Neural cell (in vitro differentiated cells): ENCODE measurements at regions not wholly inside any gene's neighbourhood (a gene's known extent, or its start where the extent isn't known, plus 50 kb on each side); places are given as distances from the start of the nearest gene placed in this dataset.

Experiments
- H2AFZ ChIP-seq: fragments of 200-600, 300-800 bp; sonication (generic), shearing (Covaris generic); 2 replicates; pipeline ENCODE4 v1.6.0; 2014; ENCODE audit warnings: low read depth, mild to moderate bottlenecking, antibody characterized with exemption, low read length, moderate library complexity
- H3F3A ChIP-seq: fragments of 200-600 bp; shearing (Covaris generic); 2 replicates; pipeline ENCODE4 v1.6.1; 2016; ENCODE audit warnings: mild to moderate bottlenecking, moderate library complexity, mixed read lengths, antibody characterized with exemption, low read length; ENCODE audit not compliant: insufficient read depth, poor library complexity, severe bottlenecking
- H3K27ac ChIP-seq: fragments of 200-600, 300-800 bp; sonication (generic), shearing (Covaris generic); 2 replicates; pipeline ENCODE4 v1.5.1; 2014; ENCODE audit warnings: mild to moderate bottlenecking, low read length, moderate library complexity
- H3K27me3 ChIP-seq: fragments of 300-800, 200-600 bp; sonication (generic), shearing (Covaris generic); 2 replicates; pipeline ENCODE4 v1.6.0; 2014; ENCODE audit warnings: mild to moderate bottlenecking, low read depth, low read length, moderate library complexity; ENCODE audit not compliant: insufficient read depth
- H3K36me3 ChIP-seq: fragments of 300-800, 200-600 bp; sonication (generic), shearing (Covaris generic); 2 replicates; pipeline ENCODE4 v1.5.1; 2014; ENCODE audit warnings: mild to moderate bottlenecking, antibody characterized with exemption, low read length, moderate library complexity; ENCODE audit not compliant: insufficient read depth
- H3K4me2 ChIP-seq: fragments of 300-800, 200-600 bp; sonication (generic), shearing (Covaris generic); 2 replicates; pipeline ENCODE4 v1.6.0; 2014; ENCODE audit warnings: mild to moderate bottlenecking, low read length
- H3K4me3 ChIP-seq: fragments of 300-800, 200-600 bp; sonication (generic), shearing (Covaris generic); 2 replicates; pipeline ENCODE4 v1.5.1; 2014; ENCODE audit warnings: mild to moderate bottlenecking, low read length, moderate library complexity
- H3K79me2 ChIP-seq: fragments of 200-600 bp; shearing (Covaris generic); replicated peaks from 2 replicates; pipeline ENCODE4 v1.6.0; 2014; ENCODE audit warnings: mild to moderate bottlenecking, low read length, moderate library complexity; ENCODE audit not compliant: insufficient read depth
- H3K9ac ChIP-seq: fragments of 300-800, 200-600 bp; sonication (generic), shearing (Covaris generic); 2 replicates; pipeline ENCODE4 v1.6.1; 2016; ENCODE audit warnings: mild to moderate bottlenecking, low read length, mixed read lengths
- H3K9me2 ChIP-seq: fragments of 200-600 bp; shearing (Covaris generic); 2 replicates; pipeline ENCODE4 v1.6.1; 2016; ENCODE audit warnings: mild to moderate bottlenecking, low read length, mixed read lengths; ENCODE audit not compliant: insufficient read depth
- H3K9me3 ChIP-seq: fragments of 200-600, 300-800 bp; sonication (generic), shearing (Covaris generic); 2 replicates; pipeline ENCODE4 v1.6.1; 2016; ENCODE audit warnings: mild to moderate bottlenecking, mixed run types, low read length, moderate library complexity, mixed read lengths
- H4K20me1 ChIP-seq: fragments of 200-600 bp; shearing (Covaris generic); 2 replicates; pipeline ENCODE4 v1.6.1; 2016; ENCODE audit warnings: mild to moderate bottlenecking, mixed run types; ENCODE audit not compliant: insufficient read depth
- CTCF ChIP-seq: fragments of 450-650 bp; IDR thresholded peaks from 2 replicates; pipeline ENCODE4 v1.5.1; 2014; ENCODE audit warnings: antibody characterized with exemption, mild to moderate bottlenecking, moderate library complexity; ENCODE audit not compliant: poor library complexity, severe bottlenecking
- EP300 ChIP-seq: fragments of 450-650 bp; conservative IDR thresholded peaks from 2 replicates; pipeline ENCODE4 v1.6.1; 2014; ENCODE audit warnings: antibody characterized with exemption, mild to moderate bottlenecking, moderate library complexity; ENCODE audit not compliant: poor library complexity, severe bottlenecking
- EZH2 ChIP-seq: fragments of 200-600, 300-800 bp; shearing (Covaris generic), sonication (generic); IDR thresholded peaks from 2 replicates; pipeline ENCODE4 v1.6.1; 2014; ENCODE audit warnings: antibody characterized with exemption, low read length, borderline replicate concordance, mild to moderate bottlenecking; ENCODE audit not compliant: insufficient read depth, poor library complexity, severe bottlenecking
- MXI1 ChIP-seq: fragments of 450-650 bp; conservative IDR thresholded peaks from 2 replicates; pipeline ENCODE4 v1.6.1; 2014; ENCODE audit warnings: antibody characterized with exemption, mild to moderate bottlenecking; ENCODE audit not compliant: poor library complexity, severe bottlenecking
- POLR2AphosphoS5 ChIP-seq: IDR thresholded peaks from 2 replicates; pipeline ENCODE4 v1.6.1; 2012
- RAD21 ChIP-seq: fragments of 450-650 bp; conservative IDR thresholded peaks from 2 replicates; pipeline ENCODE4 v1.6.1; 2014; ENCODE audit warnings: antibody characterized with exemption, mild to moderate bottlenecking, moderate library complexity
- REST ChIP-seq: IDR thresholded peaks from 2 replicates; pipeline ENCODE4 v1.6.1; 2012; ENCODE audit warnings: borderline replicate concordance
- SMC3 ChIP-seq: fragments of 450-650 bp; conservative IDR thresholded peaks from 2 replicates; pipeline ENCODE4 v1.6.1; 2014; ENCODE audit warnings: antibody characterized with exemption, mild to moderate bottlenecking, moderate library complexity; ENCODE audit not compliant: poor library complexity
- TAF1 ChIP-seq: IDR thresholded peaks from 2 replicates; pipeline ENCODE4 v1.6.1; 2012; ENCODE audit warnings: low read depth

- Histone ChIP-seq H3K27ac (no peak overlapping the region), H3K79me2 (no peaks in the 10 kb centered on the region), H3K4me2 (no peak overlapping the region), H3K36me3 (no peaks in the 10 kb centered on the region), H3K4me3 (no peak overlapping the region), H3K27me3 (no peaks in the 10 kb centered on the region), H3K9me2 (no peaks in the 10 kb centered on the region), H2AFZ (no peak overlapping the region), H3F3A (no peaks in the 10 kb centered on the region), H3K9ac (no peak overlapping the region), H3K9me3 (no peaks in the 10 kb centered on the region), H4K20me1 (no peaks in the 10 kb centered on the region)
- TF ChIP-seq POLR2AphosphoS5: no peak
- no peak for TF ChIP-seq RAD21
- no peak for TF ChIP-seq CTCF
- TF ChIP-seq SMC3: no peak
- no peak for TF ChIP-seq EP300
- no peak for TF ChIP-seq TAF1
These were observed 247.9 kb upstream of the B3GALT2 start for GRCh38 chr1:193434319-193434718.

GRCh38 chr1:193433599-193433998 is 247.2 kb upstream of the B3GALT2 start:
- no peak overlapping the region for H3K27ac ChIP-seq
- no peak overlapping the region for H3K4me2 ChIP-seq
- H3K79me2 ChIP-seq: no peaks in the 10 kb centered on the region
- H3K9me3 ChIP-seq: no peaks in the 10 kb centered on the region
- H3K27me3 ChIP-seq: no peaks in the 10 kb centered on the region
- no peaks in the 10 kb centered on the region for H4K20me1 ChIP-seq
- H3K9me2 ChIP-seq: no peaks in the 10 kb centered on the region
- no peak overlapping the region for H3K4me3 ChIP-seq
- TF ChIP-seq TAF1 (no peak), POLR2AphosphoS5 (no peak), EP300 (no peak), SMC3 (no peak), EZH2 (no peak), CTCF (no peak), REST (no peak), MXI1 (no peak), RAD21 (no peak)
- H3K36me3 ChIP-seq: no peaks in the 10 kb centered on the region
- H3F3A ChIP-seq: no peaks in the 10 kb centered on the region
- H3K9ac ChIP-seq: no peak overlapping the region
- H2AFZ ChIP-seq: no peak overlapping the region
